ENCODE measurements at regions not wholly inside any gene's neighbourhood (a gene's known extent, or its start where the extent isn't known, plus 50 kb on each side); places are given as distances from the start of the nearest gene placed in this dataset.
"Not testable (repeated sequence)": the region's sequence is repeated elsewhere in the genome, so short reads cannot be mapped to it uniquely, and the experiment has no call there.

GRCh38 chr5:25568989-25569625 is 924.3 kb upstream of the CDH10 start:
- DNase-seq: no peak

GRCh38 chr5:25568294-25568693 is 923.5 kb upstream of the CDH10 start:
- DNase-seq: no peak

GRCh38 chr5:25567881-25568280 is 923.1 kb upstream of the CDH10 start:
- DNase-seq: no peak

GRCh38 chr5:25562656-25563055 is 917.9 kb upstream of the CDH10 start:
- DNase-seq: no peak

- DNase-seq: no peak
Measured at GRCh38 chr5:25554077-25554476, 909.3 kb upstream of the CDH10 start.

GRCh38 chr5:25552871-25553481 is 908.2 kb upstream of the CDH10 start:
- DNase-seq: no peak

- no peak for DNase-seq
Measured at GRCh38 chr5:25550793-25551192, 906.0 kb upstream of the CDH10 start.

GRCh38 chr5:25544652-25545249 is 900.0 kb upstream of the CDH10 start:
- DNase-seq: peak; percentile 52

GRCh38 chr5:25540628-25541027 is 895.9 kb upstream of the CDH10 start:
- no peak for DNase-seq

GRCh38 chr5:25539536-25539935 is 894.8 kb upstream of the CDH10 start:
- DNase-seq: no peak

GRCh38 chr5:25536461-25536860 is 891.7 kb upstream of the CDH10 start:
- DNase-seq: not testable (repeated sequence)

GRCh38 chr5:25516141-25516540 is 871.4 kb upstream of the CDH10 start:
- DNase-seq: no peak

- no peak for DNase-seq
Measured at GRCh38 chr5:25515525-25515924, 870.7 kb upstream of the CDH10 start.

- DNase-seq: not testable (repeated sequence)
Measured at GRCh38 chr5:25510692-25511091, 865.9 kb upstream of the CDH10 start.

- DNase-seq: not testable (repeated sequence)
Measured at GRCh38 chr5:25508011-25508410, 863.2 kb upstream of the CDH10 start.

- no peak for DNase-seq
Measured at GRCh38 chr5:25500635-25501034, 855.9 kb upstream of the CDH10 start.

GRCh38 chr5:25489834-25490538 is 845.2 kb upstream of the CDH10 start:
- peak; percentile 66 for DNase-seq

- DNase-seq: peak; percentile 41
Measured at GRCh38 chr5:25488119-25488518, 843.3 kb upstream of the CDH10 start.

GRCh38 chr5:25484391-25484790 is 839.6 kb upstream of the CDH10 start:
- no peak for DNase-seq

- no peak for DNase-seq
Measured at GRCh38 chr5:25481463-25481862, 836.7 kb upstream of the CDH10 start.

GRCh38 chr5:25459082-25459481 is 814.3 kb upstream of the CDH10 start:
- DNase-seq: no peak

- DNase-seq: no peak
Measured at GRCh38 chr5:25458628-25459027, 813.9 kb upstream of the CDH10 start.

GRCh38 chr5:25453500-25453899 is 808.7 kb upstream of the CDH10 start:
- no peak for DNase-seq

- DNase-seq: no peak
Measured at GRCh38 chr5:25451294-25451693, 806.5 kb upstream of the CDH10 start.
